HepG2 (cell line): ENCODE measurements at regions not wholly inside any gene's neighbourhood (a gene's known extent, or its start where the extent isn't known, plus 50 kb on each side); places are given as distances from the start of the nearest gene placed in this dataset.

Source experiments
- ATAC-seq: fragments of 200-7000 bp; cut with Tn5 transposase; 3 replicates; pipeline ENCODE4 v1.9.1; 2020; ENCODE audit warnings: mild to moderate bottlenecking, moderate library complexity
- BruUV-seq: library from RNA; stranded (reverse); fragments of 400-500 nt; replicated peaks from 2 replicates; lab custom pipeline; 2021; lab: Mats Ljungman, UMichigan
- CTCF ChIA-PET: fragments of 300-600 bp; formaldehyde crosslinking; extraction: SDS; loops from one replicate; lab custom pipeline; 2021; ENCODE audit warnings: low total read pairs, inconsistent platforms, low intra/inter-chr PET ratio; lab: Yijun Ruan, JAX
- POLR2A ChIA-PET: fragments of 350-600 bp; sonication (Branson Sonifier 250); formaldehyde crosslinking; loops from one replicate; lab custom pipeline; 2020; ENCODE audit warnings: antibody characterized with exemption, inconsistent platforms; lab: Yijun Ruan, JAX
- DNase-seq: peaks from one replicate; pipeline ENCODE4 v3.0.0-alpha.2; 2015; ENCODE audit warnings: low spot score
- FAIRE-seq: peaks from 3 replicates; lab custom pipeline; 2011; peaks lifted over from hg19 to GRCh38; lab: Jason Lieb, UNC
- H2AFZ ChIP-seq: one replicate; pipeline ENCODE4 v1.6.1; 2011; ENCODE audit warnings: low read length, inconsistent platforms
- H3K27ac ChIP-seq: fragments of 300-600 bp; 3 replicates; pipeline ENCODE4 v1.8.0; 2011; ENCODE audit warnings: mixed run types, mild to moderate bottlenecking, mixed read lengths, low read length, inconsistent platforms; ENCODE audit not compliant: insufficient read depth; ENCODE audit errors: extremely low read length
- H3K27me3 ChIP-seq, 2 experiments: fragments of 200-600 bp in 1 of 2; 2 replicates in 1 of 2; 3 replicates in 1 of 2; pipeline versions ENCODE4 v1.6.0 to v1.8.0; 2011; ENCODE audit warnings: low read length in 2 of 2, mild to moderate bottlenecking in 2 of 2, moderate library complexity in 2 of 2, inconsistent platforms in 1 of 2; ENCODE audit not compliant: insufficient read depth in 2 of 2, control insufficient read depth in 1 of 2
- H3K36me3 ChIP-seq, 2 experiments: fragments of 200-600 bp in 1 of 2; replicated peaks in 1 of 2; 2 replicates in 1 of 2; 3 replicates in 1 of 2; pipeline versions ENCODE4 v1.5.1 to v1.8.0; 2011; ENCODE audit warnings: low read length in 2 of 2, inconsistent platforms in 1 of 2; ENCODE audit not compliant: insufficient read depth in 2 of 2, control insufficient read depth in 1 of 2
- H3K4me1 ChIP-seq: 2 replicates; pipeline ENCODE4 v1.5.1; 2012; ENCODE audit warnings: low read length, inconsistent platforms; ENCODE audit not compliant: insufficient read depth
- H3K4me2 ChIP-seq: 2 replicates; pipeline ENCODE4 v1.6.0; 2011; ENCODE audit warnings: low read depth, low read length, inconsistent platforms
- H3K4me3 ChIP-seq, 3 experiments: fragments of 200-600 bp in 1 of 3; sonication (generic), shearing (Covaris generic) in 1 of 3; replicated peaks in 1 of 3; 2 replicates each; pipeline ENCODE4 v1.5.1; 2011 to 2016; ENCODE audit warnings: low read length in 3 of 3, inconsistent platforms in 2 of 3, low read depth in 2 of 3, mild to moderate bottlenecking in 2 of 3, control low read depth in 1 of 3, mixed read lengths in 1 of 3; ENCODE audit not compliant: insufficient read depth in 1 of 3
- H3K79me2 ChIP-seq: one replicate; pipeline ENCODE4 v1.6.1; 2011; ENCODE audit warnings: low read length, inconsistent platforms; ENCODE audit not compliant: insufficient read depth
- H3K9ac ChIP-seq: 2 replicates; pipeline ENCODE4 v1.6.0; 2011; ENCODE audit warnings: mild to moderate bottlenecking, low read depth, low read length, inconsistent platforms; ENCODE audit not compliant: insufficient read depth
- H3K9me3 ChIP-seq: 2 replicates; pipeline ENCODE4 v1.5.1; 2012; ENCODE audit warnings: mild to moderate bottlenecking, low read length
- H4K20me1 ChIP-seq: 2 replicates; pipeline ENCODE4 v1.6.0; 2011; ENCODE audit warnings: inconsistent platforms, mild to moderate bottlenecking, low read length, moderate library complexity; ENCODE audit not compliant: insufficient read depth
- BRD4 ChIP-seq: sonication (generic); formaldehyde crosslinking; IDR thresholded peaks from 2 replicates; pipeline ENCODE4 v1.4.0; 2020; ENCODE audit warnings: missing genetic modification reagents
- KDM5A ChIP-seq: fragments of 200-600 bp; sonication (generic); IDR thresholded peaks from 2 replicates; pipeline ENCODE4 v1.7.0; 2018; ENCODE audit warnings: antibody characterized with exemption, mild to moderate bottlenecking, low read length, borderline replicate concordance
- POLR2G ChIP-seq: fragments of 200-400 bp; formaldehyde crosslinking; IDR thresholded peaks from 2 replicates; pipeline ENCODE4 v1.6.1; 2018; ENCODE audit warnings: mild to moderate bottlenecking, low read depth, low read length, moderate library complexity
- SP5 ChIP-seq: IDR thresholded peaks from 2 replicates; pipeline ENCODE4 v1.6.1; 2016; ENCODE audit warnings: low read depth, borderline replicate concordance
- SRSF9 ChIP-seq: fragments of 200-400 bp; formaldehyde crosslinking; IDR thresholded peaks from 2 replicates; pipeline ENCODE4 v1.6.1; 2018; ENCODE audit warnings: borderline replicate concordance, mild to moderate bottlenecking, low read depth, low read length; ENCODE audit not compliant: insufficient read depth, poor library complexity, severe bottlenecking
- ZBTB3 ChIP-seq: sonication (generic); formaldehyde crosslinking; IDR thresholded peaks from 2 replicates; pipeline ENCODE4 v1.4.0; 2020; ENCODE audit warnings: low read depth, mild to moderate bottlenecking, moderate library complexity, missing genetic modification reagents, borderline replicate concordance
- ZNF331 ChIP-seq: sonication (generic); formaldehyde crosslinking; IDR thresholded peaks from 2 replicates; pipeline ENCODE4 v1.4.0; 2020; ENCODE audit warnings: missing genetic modification reagents
- whole genome bisulfite sequencing: methylation state at CpG from one replicate; pipeline ENCODE4 v1.1.6; 2017; ENCODE audit warnings: low lambda C conversion rate; 5-methylcytosine and 5-hydroxymethylcytosine counted together
- in situ Hi-C: cut with HindIII; loops from 2 replicates; pipeline ENCODE4 v1.10.0; 2017; ENCODE audit warnings: low pct_unique_long_range_greater_than_20kb; ENCODE audit not compliant: extremely low pct_ligation_motif_present
- intact Hi-C: fragments of 100-400 bp; cut with micrococcal nuclease; formaldehyde crosslinking; loops from one replicate; pipeline ENCODE4 v1.10.0; 2022; ENCODE audit not compliant: unreplicated experiment
- TF ChIP-seq, protein P1 (sequence below): sonication (generic); formaldehyde crosslinking; IDR thresholded peaks from 2 replicates; pipeline ENCODE4 v1.8.0; 2022; ENCODE audit warnings: mild to moderate bottlenecking, missing genetic modification reagents; ENCODE audit not compliant: insufficient replicate concordance
- TF ChIP-seq, protein P2 (sequence below): sonication (generic); formaldehyde crosslinking; IDR thresholded peaks from 2 replicates; pipeline ENCODE4 v1.5.1; 2020; ENCODE audit warnings: mild to moderate bottlenecking, missing genetic modification reagents, borderline replicate concordance

DNA sequence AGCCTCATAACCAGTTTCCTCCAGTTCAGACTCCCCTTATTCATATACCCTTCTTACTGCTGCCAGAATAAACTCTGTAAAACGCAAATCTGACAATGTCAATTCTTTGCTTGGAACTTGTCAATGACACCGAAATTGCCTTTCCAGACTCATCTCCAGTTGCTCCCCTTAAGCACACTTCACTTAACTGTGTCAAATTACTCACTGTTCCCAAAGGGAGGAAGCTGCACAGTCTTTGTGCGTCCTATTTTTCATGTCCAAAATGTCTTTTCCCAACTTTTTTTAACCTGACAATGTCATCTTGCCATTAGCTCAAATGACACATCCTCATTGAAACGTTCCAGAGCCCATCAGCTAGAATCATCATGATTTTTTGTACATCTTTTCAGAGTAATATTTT lies 867.3 kb downstream of the RPA4 start:
- Histone ChIP-seq H3K4me2 (no peak overlapping the region), H3K79me2 (no peaks in the 10 kb centered on the region), H4K20me1 (no peaks in the 10 kb centered on the region), H2AFZ (no peak overlapping the region), H3K9ac (no peak overlapping the region), H3K9me3 (no peaks in the 10 kb centered on the region), H3K36me3 (no peaks in the 10 kb centered on the region), H3K27me3 (no peaks in the 10 kb centered on the region), H3K4me1 (no peaks in the 10 kb centered on the region), H3K4me3 (no peak overlapping the region), H3K27ac (no peak overlapping the region)
- 0% methylated on average over 4 of the region's 4 CpGs for WGBS
- ChIA-PET CTCF (no interaction called here), POLR2A (no interaction called here)
- intact Hi-C loops (no loop called here), in situ Hi-C loops (no loop called here)
- no peak for ATAC-seq
- FAIRE-seq, result no peak
- no peak for DNase-seq
- TF ChIP-seq, protein P1, sequence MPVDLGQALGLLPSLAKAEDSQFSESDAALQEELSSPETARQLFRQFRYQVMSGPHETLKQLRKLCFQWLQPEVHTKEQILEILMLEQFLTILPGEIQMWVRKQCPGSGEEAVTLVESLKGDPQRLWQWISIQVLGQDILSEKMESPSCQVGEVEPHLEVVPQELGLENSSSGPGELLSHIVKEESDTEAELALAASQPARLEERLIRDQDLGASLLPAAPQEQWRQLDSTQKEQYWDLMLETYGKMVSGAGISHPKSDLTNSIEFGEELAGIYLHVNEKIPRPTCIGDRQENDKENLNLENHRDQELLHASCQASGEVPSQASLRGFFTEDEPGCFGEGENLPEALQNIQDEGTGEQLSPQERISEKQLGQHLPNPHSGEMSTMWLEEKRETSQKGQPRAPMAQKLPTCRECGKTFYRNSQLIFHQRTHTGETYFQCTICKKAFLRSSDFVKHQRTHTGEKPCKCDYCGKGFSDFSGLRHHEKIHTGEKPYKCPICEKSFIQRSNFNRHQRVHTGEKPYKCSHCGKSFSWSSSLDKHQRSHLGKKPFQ (CRISPR knock-in tag), result no peak
- BruUV-seq, result no TSS peak

DNA sequence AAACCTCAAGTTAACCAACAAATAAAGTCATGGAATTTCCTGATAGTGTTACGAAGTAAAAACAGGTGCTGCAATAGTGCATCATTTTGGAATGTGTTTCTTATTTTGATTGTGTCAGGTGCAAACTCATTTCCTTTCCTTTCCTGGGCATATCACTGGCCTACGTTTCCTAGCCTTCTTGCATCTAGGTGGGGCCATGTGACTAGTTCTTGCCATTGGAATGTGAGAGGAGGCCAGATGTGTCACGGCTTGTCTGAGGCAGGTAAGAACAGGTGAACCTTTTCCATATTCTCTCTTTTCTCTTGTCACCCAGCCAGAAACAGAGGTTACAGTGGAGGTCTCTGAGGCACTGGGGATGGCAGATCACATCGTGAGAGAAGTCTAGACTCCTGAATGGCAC lies 868.0 kb downstream of the RPA4 start:
- no peak overlapping the region for H3K4me2 ChIP-seq
- H2AFZ ChIP-seq, result no peak overlapping the region
- BruUV-seq, result no TSS peak
- in situ Hi-C loops (no loop called here), intact Hi-C loops (no loop called here)
- ChIA-PET CTCF (no interaction called here), POLR2A (no interaction called here)
- no peaks in the 10 kb centered on the region for H3K79me2 ChIP-seq
- no peak overlapping the region for H3K4me3 ChIP-seq
- no peaks in the 10 kb centered on the region for H3K27me3 ChIP-seq
- no peak for ATAC-seq
- no peak for DNase-seq
- no peaks in the 10 kb centered on the region for H3K4me1 ChIP-seq
- H4K20me1 ChIP-seq, result no peaks in the 10 kb centered on the region
- no peak for FAIRE-seq
- no peaks in the 10 kb centered on the region for H3K36me3 ChIP-seq
- WGBS, result 2% methylated on average over 3 of the region's 4 CpGs
- H3K9ac ChIP-seq, result no peak overlapping the region
- H3K9me3 ChIP-seq, result no peaks in the 10 kb centered on the region
- H3K27ac ChIP-seq, result no peak overlapping the region
- no peak for TF ChIP-seq POLR2G
- no peak for TF ChIP-seq BRD4 (CRISPR knock-in tag)
- TF ChIP-seq ZBTB3 (CRISPR knock-in tag), result no peak
- no peak for TF ChIP-seq ZNF331
- TF ChIP-seq SP5 (CRISPR knock-in tag), result no peak
- TF ChIP-seq, protein P2, sequence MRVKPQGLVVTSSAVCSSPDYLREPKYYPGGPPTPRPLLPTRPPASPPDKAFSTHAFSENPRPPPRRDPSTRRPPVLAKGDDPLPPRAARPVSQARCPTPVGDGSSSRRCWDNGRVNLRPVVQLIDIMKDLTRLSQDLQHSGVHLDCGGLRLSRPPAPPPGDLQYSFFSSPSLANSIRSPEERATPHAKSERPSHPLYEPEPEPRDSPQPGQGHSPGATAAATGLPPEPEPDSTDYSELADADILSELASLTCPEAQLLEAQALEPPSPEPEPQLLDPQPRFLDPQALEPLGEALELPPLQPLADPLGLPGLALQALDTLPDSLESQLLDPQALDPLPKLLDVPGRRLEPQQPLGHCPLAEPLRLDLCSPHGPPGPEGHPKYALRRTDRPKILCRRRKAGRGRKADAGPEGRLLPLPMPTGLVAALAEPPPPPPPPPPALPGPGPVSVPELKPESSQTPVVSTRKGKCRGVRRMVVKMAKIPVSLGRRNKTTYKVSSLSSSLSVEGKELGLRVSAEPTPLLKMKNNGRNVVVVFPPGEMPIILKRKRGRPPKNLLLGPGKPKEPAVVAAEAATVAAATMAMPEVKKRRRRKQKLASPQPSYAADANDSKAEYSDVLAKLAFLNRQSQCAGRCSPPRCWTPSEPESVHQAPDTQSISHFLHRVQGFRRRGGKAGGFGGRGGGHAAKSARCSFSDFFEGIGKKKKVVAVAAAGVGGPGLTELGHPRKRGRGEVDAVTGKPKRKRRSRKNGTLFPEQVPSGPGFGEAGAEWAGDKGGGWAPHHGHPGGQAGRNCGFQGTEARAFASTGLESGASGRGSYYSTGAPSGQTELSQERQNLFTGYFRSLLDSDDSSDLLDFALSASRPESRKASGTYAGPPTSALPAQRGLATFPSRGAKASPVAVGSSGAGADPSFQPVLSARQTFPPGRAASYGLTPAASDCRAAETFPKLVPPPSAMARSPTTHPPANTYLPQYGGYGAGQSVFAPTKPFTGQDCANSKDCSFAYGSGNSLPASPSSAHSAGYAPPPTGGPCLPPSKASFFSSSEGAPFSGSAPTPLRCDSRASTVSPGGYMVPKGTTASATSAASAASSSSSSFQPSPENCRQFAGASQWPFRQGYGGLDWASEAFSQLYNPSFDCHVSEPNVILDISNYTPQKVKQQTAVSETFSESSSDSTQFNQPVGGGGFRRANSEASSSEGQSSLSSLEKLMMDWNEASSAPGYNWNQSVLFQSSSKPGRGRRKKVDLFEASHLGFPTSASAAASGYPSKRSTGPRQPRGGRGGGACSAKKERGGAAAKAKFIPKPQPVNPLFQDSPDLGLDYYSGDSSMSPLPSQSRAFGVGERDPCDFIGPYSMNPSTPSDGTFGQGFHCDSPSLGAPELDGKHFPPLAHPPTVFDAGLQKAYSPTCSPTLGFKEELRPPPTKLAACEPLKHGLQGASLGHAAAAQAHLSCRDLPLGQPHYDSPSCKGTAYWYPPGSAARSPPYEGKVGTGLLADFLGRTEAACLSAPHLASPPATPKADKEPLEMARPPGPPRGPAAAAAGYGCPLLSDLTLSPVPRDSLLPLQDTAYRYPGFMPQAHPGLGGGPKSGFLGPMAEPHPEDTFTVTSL (CRISPR knock-in tag), result no peak
- no peak for TF ChIP-seq KDM5A
- no peak for TF ChIP-seq SRSF9
